Panc1 (cell line): ENCODE measurements at regions not wholly inside any gene's neighbourhood (a gene's known extent, or its start where the extent isn't known, plus 50 kb on each side); places are given as distances from the start of the nearest gene placed in this dataset.

Experiments
- CTCF ChIP-seq: fragments of 450-650 bp; IDR thresholded peaks from 2 replicates; pipeline ENCODE4 v1.5.1; 2017; ENCODE audit warnings: mild to moderate bottlenecking
- POLR2AphosphoS5 ChIP-seq: IDR thresholded peaks from 2 replicates; pipeline ENCODE4 v1.6.1; 2012; ENCODE audit warnings: mild to moderate bottlenecking, low read depth, low read length, moderate library complexity
- REST ChIP-seq, 2 experiments: IDR thresholded peaks; 2 replicates each; pipeline ENCODE4 v1.6.1; 2011 to 2012; ENCODE audit warnings: low read depth in 2 of 2, control low read depth in 1 of 2, low read length in 1 of 2, mild to moderate bottlenecking in 1 of 2, moderate library complexity in 1 of 2; ENCODE audit not compliant: insufficient read depth in 1 of 2
- TCF7L2 ChIP-seq: IDR thresholded peaks from 2 replicates; pipeline ENCODE4 v1.6.1; 2011; ENCODE audit warnings: mild to moderate bottlenecking, low read depth, low read length, inconsistent platforms

- TF ChIP-seq CTCF, result no peak
- no peak for TF ChIP-seq REST (IDR thresholded peaks at IDR 0.05; ENCODE audit: insufficient read depth in 1 of 2, low read depth in 2 of 2, low read length in 1 of 2)
- TF ChIP-seq POLR2AphosphoS5, result no peak
- TF ChIP-seq TCF7L2, result no peak
Measured at GRCh38 chr10:84755311-84755710, 426.9 kb downstream of the CCSER2 start.
